CD4-positive, alpha-beta T cell treated with Interleukin-4 for 4 hours (primary cell): ENCODE measurements at regions not wholly inside any gene's neighbourhood (a gene's known extent, or its start where the extent isn't known, plus 50 kb on each side); places are given as distances from the start of the nearest gene placed in this dataset.
"Not testable (repeated sequence)": the region's sequence is repeated elsewhere in the genome, so short reads cannot be mapped to it uniquely, and the experiment has no call there.

ENCODE experiments used
- DNase-seq: peaks from one replicate; pipeline ENCODE4 v3.0.0-alpha.2; 2020

GRCh38 chr11:122020902-122021301, 95.1 kb downstream of the BLID start:
- no peak for DNase-seq

GRCh38 chr11:122019908-122020694, 95.9 kb downstream of the BLID start:
- no peak for DNase-seq

GRCh38 chr11:122007601-122008071, 108.4 kb downstream of the BLID start:
- DNase-seq = no peak

- DNase-seq = no peak
These were observed 111.6 kb downstream of the BLID start for GRCh38 chr11:122004446-122004845.

GRCh38 chr11:122002926-122003325, 113.1 kb downstream of the BLID start:
- no peak for DNase-seq

GRCh38 chr11:122002047-122002446, 114.0 kb downstream of the BLID start:
- DNase-seq = no peak

GRCh38 chr11:121999651-122000050, 116.4 kb downstream of the BLID start:
- DNase-seq = no peak

- no peak for DNase-seq
These were observed 119.4 kb downstream of the BLID start for GRCh38 chr11:121996574-121996973.

GRCh38 chr11:121983901-121984300, 132.1 kb downstream of the BLID start:
- DNase-seq = no peak

GRCh38 chr11:121977914-121978313, 138.1 kb downstream of the BLID start:
- not testable (repeated sequence) for DNase-seq

GRCh38 chr11:121968638-121969037, 147.4 kb downstream of the BLID start:
- no peak for DNase-seq

- DNase-seq = no peak
These were observed 148.8 kb downstream of the BLID start for GRCh38 chr11:121967131-121967704.

GRCh38 chr11:121965330-121965729, 150.7 kb downstream of the BLID start:
- no peak for DNase-seq

GRCh38 chr11:121964591-121964990, 151.4 kb downstream of the BLID start:
- DNase-seq = no peak

- DNase-seq = not testable (repeated sequence)
These were observed 152.2 kb downstream of the BLID start for GRCh38 chr11:121963846-121964245.

- DNase-seq = no peak
These were observed 154.7 kb downstream of the BLID start for GRCh38 chr11:121961321-121961801.

GRCh38 chr11:121958971-121959325, 157.1 kb downstream of the BLID start:
- no peak for DNase-seq

GRCh38 chr11:121958323-121958970, 157.6 kb downstream of the BLID start:
- DNase-seq = no peak

- no peak for DNase-seq
These were observed 162.9 kb downstream of the BLID start for GRCh38 chr11:121953122-121953521.

- DNase-seq = no peak
These were observed 165.9 kb downstream of the BLID start for GRCh38 chr11:121950160-121950559.

- no peak for DNase-seq
These were observed 169.5 kb downstream of the BLID start for GRCh38 chr11:121946514-121946913.

- DNase-seq = no peak
These were observed 171.3 kb downstream of the BLID start for GRCh38 chr11:121944556-121945230.

GRCh38 chr11:121938076-121938475, 177.9 kb downstream of the BLID start:
- no peak for DNase-seq
